ES-I3 (cell line): ENCODE measurements at regions not wholly inside any gene's neighbourhood (a gene's known extent, or its start where the extent isn't known, plus 50 kb on each side); places are given as distances from the start of the nearest gene placed in this dataset.

Experiments used
- H3K36me3 ChIP-seq: 2 replicates; pipeline ENCODE4 v1.6.1; 2013; ENCODE audit warnings: mild to moderate bottlenecking, low read length, control low read depth, moderate library complexity; ENCODE audit not compliant: insufficient read depth
- H3K4me1 ChIP-seq: 2 replicates; pipeline ENCODE4 v1.6.1; 2013; ENCODE audit warnings: mild to moderate bottlenecking, control low read depth, low read length; ENCODE audit not compliant: insufficient read depth
- H3K9ac ChIP-seq: 2 replicates; pipeline ENCODE4 v1.6.1; 2013; ENCODE audit warnings: low read depth, mild to moderate bottlenecking, low read length, moderate library complexity
- H3K9me3 ChIP-seq: 2 replicates; pipeline ENCODE4 v1.6.1; 2013; ENCODE audit warnings: mild to moderate bottlenecking, low read length, moderate library complexity; ENCODE audit not compliant: control insufficient read depth, insufficient read depth

DNA sequence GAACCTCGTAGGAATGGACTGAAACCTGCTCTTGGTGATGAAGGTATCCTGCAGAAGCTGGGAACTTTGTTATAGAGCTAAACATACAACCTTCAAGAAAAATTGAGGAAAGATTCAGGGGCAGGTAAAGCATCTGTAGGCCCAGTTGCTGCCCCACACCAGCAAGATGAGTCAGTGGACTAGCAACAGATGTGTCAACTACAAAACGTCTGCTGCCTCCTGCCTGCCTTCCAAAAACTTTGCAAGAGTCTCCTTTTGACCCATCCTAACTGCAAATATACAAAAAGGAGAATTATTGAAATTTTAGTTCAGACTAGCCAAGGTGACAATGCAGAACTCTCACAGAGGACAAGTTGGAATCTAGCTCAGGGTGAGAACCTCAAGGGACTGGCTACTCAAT, 60.9 kb upstream of the TMTC1 start:
- H3K9ac ChIP-seq = no peak overlapping the region
- no peaks in the 10 kb centered on the region for H3K4me1 ChIP-seq
- H3K9me3 ChIP-seq = peaks cover 5% of the 10 kb centered on the region; the same call in 1 of the 2 replicates
- no peaks in the 10 kb centered on the region for H3K36me3 ChIP-seq

DNA sequence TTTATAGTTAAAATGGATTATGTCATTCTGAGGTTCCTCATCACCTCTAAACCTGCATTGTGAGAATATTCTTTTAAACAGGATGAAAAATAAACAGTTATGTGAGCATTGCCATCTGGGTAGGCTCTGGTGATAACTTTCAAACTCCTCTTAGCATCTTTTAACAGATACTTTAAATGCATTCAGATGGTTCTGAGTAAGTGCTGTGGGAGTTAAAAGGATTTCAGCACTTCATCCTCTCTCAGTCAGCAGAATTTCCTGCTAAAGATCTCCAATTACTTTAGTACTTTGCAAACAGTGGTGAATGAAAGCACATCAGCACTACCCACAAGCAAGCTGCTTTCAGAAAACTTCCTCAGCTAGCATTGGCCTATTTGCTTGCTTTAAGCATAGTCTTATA, 59.3 kb upstream of the TMTC1 start:
- H3K9ac ChIP-seq = no peak overlapping the region
- no peaks in the 10 kb centered on the region for H3K4me1 ChIP-seq

DNA sequence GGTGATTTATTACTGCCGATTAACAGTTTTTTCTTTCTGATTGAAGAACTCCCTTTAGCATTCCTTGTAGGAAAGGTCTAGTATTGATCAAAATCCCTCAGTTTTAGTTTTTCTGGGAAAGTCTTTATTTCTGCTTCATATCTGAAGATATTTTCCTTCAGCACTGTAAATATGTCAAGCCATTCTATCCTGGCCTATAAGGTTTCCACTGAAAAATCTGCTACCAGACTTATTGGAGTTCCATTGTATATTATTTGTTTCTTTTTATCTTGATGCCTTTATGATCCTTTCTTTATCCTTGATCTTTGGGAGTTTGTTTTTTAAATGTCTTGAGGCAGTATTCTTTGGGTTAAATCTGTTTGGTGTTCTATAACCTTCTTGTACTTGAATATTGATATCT, 55.0 kb upstream of the TMTC1 start:
- Histone ChIP-seq H3K9me3 (peaks cover 3% of the 10 kb centered on the region), H3K9ac (no peak overlapping the region), H3K36me3 (no peaks in the 10 kb centered on the region)

More for the DNA sequence above, 59.3 kb upstream of the TMTC1 start:
- Histone ChIP-seq H3K9me3 (peaks cover 8% of the 10 kb centered on the region; the same call in 1 of the 2 replicates), H3K36me3 (no peaks in the 10 kb centered on the region)

More for the DNA sequence above, 55.0 kb upstream of the TMTC1 start:
- no peaks in the 10 kb centered on the region for H3K4me1 ChIP-seq
